HEK293 (cell line): ENCODE measurements at regions not wholly inside any gene's neighbourhood (a gene's known extent, or its start where the extent isn't known, plus 50 kb on each side); places are given as distances from the start of the nearest gene placed in this dataset.

Source experiments
- CTCF ChIA-PET: fragments of 350-600 bp; formaldehyde crosslinking; extraction: SDS; loops from one replicate; lab custom pipeline; 2021; ENCODE audit warnings: antibody characterized with exemption; lab: Yijun Ruan, JAX
- POLR2A ChIA-PET: fragments of 300-600 bp; formaldehyde crosslinking; extraction: SDS; loops from one replicate; lab custom pipeline; 2020; ENCODE audit warnings: antibody characterized with exemption, inconsistent platforms; lab: Yijun Ruan, JAX
- H3K27ac ChIP-seq: fragments of 200-500 bp; sonication (Bioruptor generic); 2 replicates; pipeline ENCODE4 v1.5.1; 2014; ENCODE audit warnings: low read depth, low read length, control low read depth, inconsistent platforms; ENCODE audit errors: extremely low read depth
- H3K36me3 ChIP-seq, 2 experiments: fragments of 200-500 bp in 1 of 2; sonication (Bioruptor generic) in 1 of 2; 1 replicate in 1 of 2; 2 replicates in 1 of 2; pipeline ENCODE4 v1.5.1; 2014 to 2017; ENCODE audit warnings: inconsistent platforms in 2 of 2, low read length in 2 of 2; ENCODE audit not compliant: control insufficient read depth in 2 of 2, insufficient read depth in 1 of 2
- H3K4me1 ChIP-seq: fragments of 200-500 bp; sonication (Bioruptor generic); 2 replicates; pipeline ENCODE4 v1.5.1; 2014; ENCODE audit warnings: mild to moderate bottlenecking, low read length, inconsistent platforms; ENCODE audit not compliant: control insufficient read depth, insufficient read depth
- H3K4me3 ChIP-seq: 2 replicates; pipeline ENCODE4 v1.5.1; 2011; ENCODE audit warnings: low read depth, mild to moderate bottlenecking, control low read depth, low read length, moderate library complexity
- H3K9me3 ChIP-seq: fragments of 200-500 bp; sonication (Bioruptor generic); 2 replicates; pipeline ENCODE4 v1.5.1; 2014; ENCODE audit warnings: low read depth, low read length, inconsistent platforms; ENCODE audit not compliant: control insufficient read depth, insufficient read depth
- BCL11A ChIP-seq: fragments of 450-650 bp; formaldehyde crosslinking; IDR thresholded peaks from 2 replicates; pipeline ENCODE4 v1.5.1; 2016; ENCODE audit warnings: low read depth, missing biosample characterization, missing genetic modification characterization
- ELK4 ChIP-seq: IDR thresholded peaks from 2 replicates; pipeline ENCODE4 v1.6.1; 2011; ENCODE audit warnings: mild to moderate bottlenecking, low read depth, low read length, borderline replicate concordance
- GLIS1 ChIP-seq: fragments of 450-650 bp; formaldehyde crosslinking; IDR thresholded peaks from 2 replicates; pipeline ENCODE4 v1.5.1; 2016; ENCODE audit warnings: missing biosample characterization, missing genetic modification characterization
- HOXD13 ChIP-seq: sonication (generic); formaldehyde crosslinking; IDR thresholded peaks from 2 replicates; pipeline ENCODE4 v1.8.0; 2022; ENCODE audit warnings: missing genetic modification reagents, borderline replicate concordance
- KLF16 ChIP-seq: fragments of 450-650 bp; formaldehyde crosslinking; IDR thresholded peaks from 2 replicates; pipeline ENCODE4 v1.5.1; 2017; ENCODE audit warnings: missing biosample characterization, missing genetic modification characterization
- KLF9 ChIP-seq: fragments of 450-650 bp; formaldehyde crosslinking; IDR thresholded peaks from 2 replicates; pipeline ENCODE4 v1.5.1; 2016; ENCODE audit warnings: missing biosample characterization, missing genetic modification characterization, low read depth
- SETDB1 ChIP-seq: IDR thresholded peaks from one replicate; pipeline ENCODE4 v1.6.1; 2017; ENCODE audit warnings: mild to moderate bottlenecking, low read length, moderate library complexity, mixed read lengths; ENCODE audit not compliant: insufficient read length
- SP2 ChIP-seq: fragments of 450-650 bp; formaldehyde crosslinking; IDR thresholded peaks from 2 replicates; pipeline ENCODE4 v1.5.1; 2016; ENCODE audit warnings: missing biosample characterization, missing genetic modification characterization
- ZBTB11 ChIP-seq: fragments of 450-650 bp; formaldehyde crosslinking; conservative IDR thresholded peaks from 2 replicates; pipeline ENCODE4 v1.5.1; 2016; ENCODE audit warnings: low read depth, missing biosample characterization, missing genetic modification characterization
- ZBTB44 ChIP-seq: fragments of 450-650 bp; IDR thresholded peaks from 2 replicates; pipeline ENCODE4 v1.5.1; 2018; ENCODE audit warnings: missing biosample characterization, mild to moderate bottlenecking, missing genetic modification characterization
- ZIC2 ChIP-seq: fragments of 450-650 bp; formaldehyde crosslinking; IDR thresholded peaks from 2 replicates; pipeline ENCODE4 v1.5.1; 2016; ENCODE audit warnings: missing biosample characterization, missing genetic modification characterization
- ZNF169 ChIP-seq: fragments of 450-650 bp; formaldehyde crosslinking; IDR thresholded peaks from 2 replicates; pipeline ENCODE4 v1.5.1; 2016; ENCODE audit warnings: missing biosample characterization, missing genetic modification characterization
- ZNF184 ChIP-seq: fragments of 450-650 bp; IDR thresholded peaks from 2 replicates; pipeline ENCODE4 v1.5.1; 2018; ENCODE audit warnings: missing biosample characterization, mild to moderate bottlenecking, missing genetic modification characterization
- ZNF202 ChIP-seq: fragments of 450-650 bp; formaldehyde crosslinking; IDR thresholded peaks from 2 replicates; pipeline ENCODE4 v1.5.1; 2016; ENCODE audit warnings: missing biosample characterization, missing genetic modification characterization, borderline replicate concordance
- ZNF223 ChIP-seq: fragments of 450-650 bp; formaldehyde crosslinking; IDR thresholded peaks from 2 replicates; pipeline ENCODE4 v1.5.1; 2016; ENCODE audit warnings: missing biosample characterization, missing genetic modification characterization
- ZNF239 ChIP-seq: fragments of 450-650 bp; formaldehyde crosslinking; IDR thresholded peaks from 2 replicates; pipeline ENCODE4 v1.5.1; 2016; ENCODE audit warnings: missing biosample characterization, missing genetic modification characterization
- ZNF248 ChIP-seq: fragments of 450-650 bp; formaldehyde crosslinking; IDR thresholded peaks from 2 replicates; pipeline ENCODE4 v1.5.1; 2017; ENCODE audit warnings: missing biosample characterization, missing genetic modification characterization
- ZNF311 ChIP-seq: fragments of 450-650 bp; formaldehyde crosslinking; IDR thresholded peaks from 2 replicates; pipeline ENCODE4 v1.5.1; 2017; ENCODE audit warnings: missing biosample characterization, missing genetic modification characterization, borderline replicate concordance
- ZNF362 ChIP-seq: fragments of 450-650 bp; formaldehyde crosslinking; IDR thresholded peaks from 2 replicates; pipeline ENCODE4 v1.5.1; 2016; ENCODE audit warnings: missing biosample characterization, missing genetic modification characterization
- ZNF391 ChIP-seq: fragments of 450-650 bp; formaldehyde crosslinking; IDR thresholded peaks from 2 replicates; pipeline ENCODE4 v1.5.1; 2016; ENCODE audit warnings: low read depth, missing biosample characterization, missing genetic modification characterization, borderline replicate concordance
- ZNF513 ChIP-seq: fragments of 450-650 bp; IDR thresholded peaks from 2 replicates; pipeline ENCODE4 v1.5.1; 2018; ENCODE audit warnings: missing biosample characterization, missing genetic modification characterization
- ZNF548 ChIP-seq: fragments of 450-650 bp; formaldehyde crosslinking; IDR thresholded peaks from 2 replicates; pipeline ENCODE4 v1.5.1; 2016; ENCODE audit warnings: missing biosample characterization, missing genetic modification characterization
- ZNF558 ChIP-seq: fragments of 450-650 bp; formaldehyde crosslinking; IDR thresholded peaks from 2 replicates; pipeline ENCODE4 v1.5.1; 2016; ENCODE audit warnings: missing biosample characterization, missing genetic modification characterization
- ZNF561 ChIP-seq: fragments of 450-650 bp; IDR thresholded peaks from 2 replicates; pipeline ENCODE4 v1.5.1; 2018; ENCODE audit warnings: missing biosample characterization, missing genetic modification characterization, borderline replicate concordance
- ZNF585B ChIP-seq: fragments of 450-650 bp; formaldehyde crosslinking; IDR thresholded peaks from 2 replicates; pipeline ENCODE4 v1.5.1; 2016; ENCODE audit warnings: missing biosample characterization, missing genetic modification characterization
- ZNF621 ChIP-seq: fragments of 450-650 bp; formaldehyde crosslinking; IDR thresholded peaks from 2 replicates; pipeline ENCODE4 v1.5.1; 2017; ENCODE audit warnings: missing biosample characterization, missing genetic modification characterization
- ZNF677 ChIP-seq: fragments of 450-650 bp; IDR thresholded peaks from 2 replicates; pipeline ENCODE4 v1.5.0; 2018; ENCODE audit warnings: missing biosample characterization, mild to moderate bottlenecking, missing genetic modification characterization, moderate library complexity

- no peak overlapping the region for H3K4me3 ChIP-seq
- POLR2A ChIA-PET: no interaction called here
- H3K36me3 ChIP-seq: no peaks in the 10 kb centered on the region
- TF ChIP-seq ZNF248 (tag by site-specific recombination) (no peak), ZNF184 (tag by site-specific recombination) (no peak), ZIC2 (no peak), SETDB1 (no peak), ZNF391 (tag by site-specific recombination) (no peak), BCL11A (tag by site-specific recombination) (no peak), ZNF677 (tag by site-specific recombination) (no peak), ZNF202 (tag by site-specific recombination) (no peak), ZNF311 (no peak), ZNF362 (tag by site-specific recombination) (no peak), ZNF558 (no peak), ZNF621 (no peak), ZNF561 (tag by site-specific recombination) (no peak), KLF16 (tag by site-specific recombination) (no peak)
- TF ChIP-seq, all 188 proteins: peak for 0
- CTCF ChIA-PET: no interaction called here
- H3K27ac ChIP-seq: no peak overlapping the region
- peaks cover 24% of the 10 kb centered on the region for H3K4me1 ChIP-seq
- no peaks in the 10 kb centered on the region for H3K9me3 ChIP-seq
Measured at GRCh38 chr12:88955531-88955930, 375.3 kb upstream of the KITLG start.

- Histone ChIP-seq H3K4me1 (peaks cover 22% of the 10 kb centered on the region), H3K9me3 (no peaks in the 10 kb centered on the region), H3K36me3 (no peaks in the 10 kb centered on the region), H3K27ac (no peak overlapping the region), H3K4me3 (no peak overlapping the region)
- ChIA-PET CTCF (no interaction called here), POLR2A (no interaction called here)
- TF ChIP-seq ZNF362 (tag by site-specific recombination): no peak
- no peak for TF ChIP-seq KLF9 (tag by site-specific recombination)
- no peak for TF ChIP-seq SP2 (tag by site-specific recombination)
- TF ChIP-seq ZNF223 (tag by site-specific recombination): no peak
- TF ChIP-seq ZBTB11 (tag by site-specific recombination): no peak
- no peak for TF ChIP-seq ZNF239 (tag by site-specific recombination)
- no peak for TF ChIP-seq ZNF513 (tag by site-specific recombination)
- TF ChIP-seq ZNF585B (tag by site-specific recombination): no peak
- no peak for TF ChIP-seq HOXD13 (CRISPR knock-in tag)
- TF ChIP-seq ZNF169: no peak
- no peak for TF ChIP-seq ZNF548 (tag by site-specific recombination)
- TF ChIP-seq ZBTB44 (tag by site-specific recombination): no peak
- no peak for TF ChIP-seq GLIS1 (tag by site-specific recombination)
- TF ChIP-seq ELK4: no peak
Measured at GRCh38 chr12:88953029-88953586, 372.8 kb upstream of the KITLG start.
